NT2/D1 (cell line): ENCODE measurements at regions not wholly inside any gene's neighbourhood (a gene's known extent, or its start where the extent isn't known, plus 50 kb on each side); places are given as distances from the start of the nearest gene placed in this dataset.

Experiments used
- SUZ12 ChIP-seq: IDR thresholded peaks from 2 replicates; pipeline ENCODE4 v1.6.1; 2011; ENCODE audit not compliant: insufficient read length, insufficient read depth; ENCODE audit errors: extremely low read depth
- YY1 ChIP-seq: IDR thresholded peaks from 2 replicates; pipeline ENCODE4 v1.6.1; 2011; ENCODE audit not compliant: insufficient read length, insufficient read depth
- ZNF274 ChIP-seq: IDR thresholded peaks from 2 replicates; pipeline ENCODE4 v1.6.1; 2011; ENCODE audit warnings: mild to moderate bottlenecking, low read depth, low read length

DNA sequence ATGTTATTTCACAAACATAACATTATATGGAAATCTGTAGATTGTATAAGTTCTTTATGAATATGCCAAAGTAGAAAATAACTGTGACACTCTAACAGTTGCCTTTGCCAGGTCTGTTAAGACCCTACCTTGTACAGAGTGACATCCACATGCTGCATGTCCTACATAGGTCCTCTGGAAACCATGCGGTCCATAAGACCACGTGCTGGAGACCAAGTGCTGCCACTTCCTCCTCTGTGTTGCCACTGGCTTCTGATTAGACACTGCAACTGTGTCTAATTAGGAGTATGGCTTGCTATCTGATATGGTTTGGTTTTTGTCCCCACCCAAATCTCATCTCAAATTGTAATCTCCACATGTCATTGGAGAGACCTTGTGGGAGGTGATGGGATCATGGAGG, 855.5 kb upstream of the SEMA6D start:
- TF ChIP-seq ZNF274 (no peak), YY1 (no peak), SUZ12 (no peak)
